HG02678 (cell line): ENCODE measurements at regions not wholly inside any gene's neighbourhood (a gene's known extent, or its start where the extent isn't known, plus 50 kb on each side); places are given as distances from the start of the nearest gene placed in this dataset.
"Not testable (repeated sequence)": the region's sequence is repeated elsewhere in the genome, so short reads cannot be mapped to it uniquely, and the experiment has no call there.

Experiments used
- ATAC-seq: cut with Tn5 transposase; IDR thresholded peaks from one replicate; pipeline ENCODE4 v1.9.1; 2021; ENCODE audit warnings: mild to moderate bottlenecking, moderate library complexity; ENCODE audit not compliant: unreplicated experiment

GRCh38 chr5:39775086-39775796, 350.5 kb upstream of the DAB2 start:
- no peak for ATAC-seq

- no peak for ATAC-seq
Observed at GRCh38 chr5:39774605-39775004, 349.8 kb upstream of the DAB2 start.

GRCh38 chr5:39772307-39772706, 347.5 kb upstream of the DAB2 start:
- no peak for ATAC-seq

GRCh38 chr5:39767916-39768315, 343.1 kb upstream of the DAB2 start:
- no peak for ATAC-seq

- ATAC-seq = no peak
Observed at GRCh38 chr5:39765366-39765765, 340.6 kb upstream of the DAB2 start.

GRCh38 chr5:39762761-39763160, 338.0 kb upstream of the DAB2 start:
- ATAC-seq = no peak

GRCh38 chr5:39761199-39761950, 336.6 kb upstream of the DAB2 start:
- no peak for ATAC-seq

- ATAC-seq = no peak
Observed at GRCh38 chr5:39760385-39761198, 335.8 kb upstream of the DAB2 start.

GRCh38 chr5:39759701-39760100, 334.9 kb upstream of the DAB2 start:
- no peak for ATAC-seq

- ATAC-seq = no peak
Observed at GRCh38 chr5:39758426-39758825, 333.6 kb upstream of the DAB2 start.

GRCh38 chr5:39757131-39757530, 332.4 kb upstream of the DAB2 start:
- no peak for ATAC-seq

GRCh38 chr5:39755986-39756385, 331.2 kb upstream of the DAB2 start:
- ATAC-seq = no peak

GRCh38 chr5:39755452-39755851, 330.7 kb upstream of the DAB2 start:
- ATAC-seq = no peak

GRCh38 chr5:39753747-39754146, 329.0 kb upstream of the DAB2 start:
- ATAC-seq = not testable (repeated sequence)

- no peak for ATAC-seq
Observed at GRCh38 chr5:39750661-39751060, 325.9 kb upstream of the DAB2 start.

GRCh38 chr5:39742916-39743315, 318.1 kb upstream of the DAB2 start:
- no peak for ATAC-seq

GRCh38 chr5:39740404-39740803, 315.6 kb upstream of the DAB2 start:
- ATAC-seq = no peak

GRCh38 chr5:39732166-39732565, 307.4 kb upstream of the DAB2 start:
- no peak for ATAC-seq

- no peak for ATAC-seq
Observed at GRCh38 chr5:39730699-39731098, 305.9 kb upstream of the DAB2 start.

GRCh38 chr5:39730006-39730405, 305.2 kb upstream of the DAB2 start:
- no peak for ATAC-seq

GRCh38 chr5:39726467-39726866, 301.7 kb upstream of the DAB2 start:
- ATAC-seq = no peak

GRCh38 chr5:39721394-39721793, 296.6 kb upstream of the DAB2 start:
- no peak for ATAC-seq
